Erythroblast (primary cell): ENCODE measurements at regions not wholly inside any gene's neighbourhood (a gene's known extent, or its start where the extent isn't known, plus 50 kb on each side); places are given as distances from the start of the nearest gene placed in this dataset.

ENCODE experiments used
- GATA1 ChIP-seq: IDR thresholded peaks from 2 replicates; pipeline ENCODE4 v1.6.1; 2011; ENCODE audit warnings: low read depth, mild to moderate bottlenecking, control low read depth, low read length, moderate library complexity
- POLR2A ChIP-seq: IDR thresholded peaks from 2 replicates; pipeline ENCODE4 v1.6.1; 2011; ENCODE audit warnings: mild to moderate bottlenecking, low read length

GRCh38 chr11:90606721-90607120, 383.9 kb upstream of the CHORDC1 start:
- no peak for TF ChIP-seq POLR2A
- TF ChIP-seq GATA1, result no peak
